ENCODE measurements at regions not wholly inside any gene's neighbourhood (a gene's known extent, or its start where the extent isn't known, plus 50 kb on each side); places are given as distances from the start of the nearest gene placed in this dataset.

DNA sequence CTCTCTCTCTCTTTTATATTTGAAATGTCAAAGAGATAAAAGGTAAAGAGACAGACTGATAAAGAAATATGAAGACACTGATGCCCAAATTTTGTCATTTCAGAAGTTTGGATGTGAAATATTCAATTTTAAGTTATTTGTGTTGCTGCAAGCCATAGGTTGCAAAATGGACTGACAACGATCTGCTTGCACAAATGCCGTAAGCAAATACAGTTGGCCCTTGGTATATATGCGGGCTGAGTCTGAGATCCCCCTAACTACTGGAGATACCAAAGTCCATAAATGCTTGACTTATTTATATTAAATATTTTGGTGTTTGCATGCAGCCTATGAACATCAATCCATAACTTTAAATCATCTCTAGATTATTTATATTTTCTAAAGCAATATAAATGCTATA is 1459.1 kb upstream of the ALCAM start:
- TF ChIP-seq SUZ12 (IDR thresholded peaks at IDR 0.05; ENCODE audit: extremely low read depth, insufficient read depth, insufficient read length) = no peak
- TF ChIP-seq YY1 (IDR thresholded peaks at IDR 0.05; ENCODE audit: insufficient read depth, insufficient read length) = no peak
